ENCODE measurements at regions not wholly inside any gene's neighbourhood (a gene's known extent, or its start where the extent isn't known, plus 50 kb on each side); places are given as distances from the start of the nearest gene placed in this dataset.
A peak's percentile ranks its signal among the peaks of the same experiment; 100 is the strongest.

DNA sequence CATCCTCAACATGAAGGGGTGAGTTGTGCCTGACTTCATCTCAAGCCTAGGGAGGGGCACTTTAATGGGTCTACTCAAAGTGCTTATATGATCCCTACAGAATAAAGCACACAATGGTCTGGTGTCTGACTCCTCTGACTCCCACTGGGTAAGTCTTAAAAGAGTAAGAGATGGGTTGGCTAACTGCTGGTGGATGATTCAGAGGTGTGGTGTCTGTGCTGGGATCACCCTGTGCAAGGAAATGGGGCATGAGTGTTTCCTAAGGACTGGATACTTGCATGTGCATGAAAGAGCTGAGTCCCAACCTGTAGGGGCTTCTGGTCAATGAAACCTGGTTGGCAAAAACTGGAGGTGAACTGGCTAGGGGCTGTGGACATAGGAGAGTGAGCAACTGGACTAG, 158.8 kb downstream of the IL20RB start:
- Histone ChIP-seq H3K4me2 (replicated peaks; ENCODE audit: extremely low read depth, low read length, poor library complexity, severe bottlenecking) (no peak overlapping the region), H3K27ac (ENCODE audit: low read depth in 1 of 2, low read length in 2 of 2) (no peak overlapping the region), H3K79me2 (ENCODE audit: insufficient read depth, low read length) (no peaks in the 10 kb centered on the region), H3K36me3 (replicated peaks in 1 of 2; ENCODE audit: control insufficient read depth in 1 of 2, insufficient read depth in 2 of 2, low read length in 2 of 2) (no peaks in the 10 kb centered on the region), H4K20me1 (ENCODE audit: insufficient read depth, low read length) (no peaks in the 10 kb centered on the region), H3K9me3 (replicated peaks in 1 of 2; ENCODE audit: control insufficient read depth in 1 of 2, insufficient read depth in 1 of 2, low read length in 2 of 2) (no peaks in the 10 kb centered on the region), H3K4me3 (replicated peaks in 1 of 3; ENCODE audit: low read depth in 2 of 3, low read length in 3 of 3) (no peak overlapping the region), H2AFZ (ENCODE audit: insufficient read depth, low read depth, low read length, poor library complexity, severe bottlenecking) (no peak overlapping the region), H3K4me1 (ENCODE audit: control insufficient read depth in 1 of 2, insufficient read depth in 2 of 2, low read length in 2 of 2) (no peaks in the 10 kb centered on the region), H3K9ac (ENCODE audit: insufficient read depth, low read length, poor library complexity, severe bottlenecking) (no peak overlapping the region), H3K27me3 (ENCODE audit: control insufficient read depth in 2 of 2, insufficient read depth in 2 of 2, low read length in 2 of 2) (no peaks in the 10 kb centered on the region)
- DNase-seq, result no peak
- Mint-ChIP-seq H3K27me3 (ENCODE audit: low read depth in 3 of 3) (peaks cover 3 to 12% (median 5%) of the 10 kb centered on the region in 3 donors), H3K4me3 (no peak overlapping the region), H3K9me3 (no peaks in the 10 kb centered on the region), H3K27ac (no peak overlapping the region), H3K4me1 (no peaks in the 10 kb centered on the region), H3K36me3 (no peaks in the 10 kb centered on the region)
- TF ChIP-seq, protein P1, sequence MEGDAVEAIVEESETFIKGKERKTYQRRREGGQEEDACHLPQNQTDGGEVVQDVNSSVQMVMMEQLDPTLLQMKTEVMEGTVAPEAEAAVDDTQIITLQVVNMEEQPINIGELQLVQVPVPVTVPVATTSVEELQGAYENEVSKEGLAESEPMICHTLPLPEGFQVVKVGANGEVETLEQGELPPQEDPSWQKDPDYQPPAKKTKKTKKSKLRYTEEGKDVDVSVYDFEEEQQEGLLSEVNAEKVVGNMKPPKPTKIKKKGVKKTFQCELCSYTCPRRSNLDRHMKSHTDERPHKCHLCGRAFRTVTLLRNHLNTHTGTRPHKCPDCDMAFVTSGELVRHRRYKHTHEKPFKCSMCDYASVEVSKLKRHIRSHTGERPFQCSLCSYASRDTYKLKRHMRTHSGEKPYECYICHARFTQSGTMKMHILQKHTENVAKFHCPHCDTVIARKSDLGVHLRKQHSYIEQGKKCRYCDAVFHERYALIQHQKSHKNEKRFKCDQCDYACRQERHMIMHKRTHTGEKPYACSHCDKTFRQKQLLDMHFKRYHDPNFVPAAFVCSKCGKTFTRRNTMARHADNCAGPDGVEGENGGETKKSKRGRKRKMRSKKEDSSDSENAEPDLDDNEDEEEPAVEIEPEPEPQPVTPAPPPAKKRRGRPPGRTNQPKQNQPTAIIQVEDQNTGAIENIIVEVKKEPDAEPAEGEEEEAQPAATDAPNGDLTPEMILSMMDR (IDR thresholded peaks at IDR 0.05), result no peak
- intact Hi-C loops (cut with micrococcal nuclease), result no loop called here

DNA sequence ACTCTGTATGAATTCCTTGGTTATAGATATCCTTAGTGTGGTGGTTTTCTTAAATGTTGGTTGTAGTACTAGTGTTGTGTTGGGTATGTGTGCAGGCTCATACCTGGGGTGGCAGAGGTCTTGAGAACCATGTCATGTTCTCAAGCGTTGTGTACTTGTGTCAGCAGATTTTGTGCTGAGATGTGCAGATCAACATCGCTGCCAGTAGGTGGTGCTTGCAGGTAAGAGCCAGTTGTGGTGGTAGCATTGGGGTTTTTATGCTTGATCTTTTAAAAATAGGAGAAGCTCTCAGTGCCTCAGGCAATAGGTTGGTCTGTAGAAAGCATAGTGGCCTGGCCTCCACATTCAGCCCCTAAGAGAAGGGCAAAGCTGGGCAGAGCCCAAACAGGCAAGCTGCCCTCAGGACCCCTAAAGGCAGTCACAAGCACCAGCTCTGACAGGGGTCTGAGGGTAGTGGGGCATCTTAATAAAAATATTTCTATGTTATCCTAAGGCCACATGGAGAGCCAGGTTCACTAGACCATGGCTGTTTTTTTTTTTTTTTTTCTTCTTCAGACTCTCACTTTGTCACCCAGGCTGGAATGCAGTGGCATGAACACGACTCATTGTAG, 164.0 kb downstream of the IL20RB start:
- DNase-seq, result no peak
- H3K4me3 ChIP-seq (replicated peaks in 1 of 3; ENCODE audit: low read depth in 2 of 3, low read length in 3 of 3), result no peak overlapping the region
- Mint-ChIP-seq H3K9me3 (no peaks in the 10 kb centered on the region), H3K27me3 (ENCODE audit: low read depth in 3 of 3) (peaks cover 0 to 12% (median 5%) of the 10 kb centered on the region in 3 donors), H3K27ac (no peak overlapping the region), H3K4me3 (no peak overlapping the region), H3K36me3 (no peaks in the 10 kb centered on the region), H3K4me1 (no peaks in the 10 kb centered on the region)
- H3K4me2 ChIP-seq (replicated peaks; ENCODE audit: extremely low read depth, low read length, poor library complexity, severe bottlenecking), result no peak overlapping the region
- no peaks in the 10 kb centered on the region for H3K9me3 ChIP-seq (replicated peaks in 1 of 2; ENCODE audit: control insufficient read depth in 1 of 2, insufficient read depth in 1 of 2, low read length in 2 of 2)
- H3K79me2 ChIP-seq (ENCODE audit: insufficient read depth, low read length), result no peaks in the 10 kb centered on the region
- TF ChIP-seq, protein P1 (IDR thresholded peaks at IDR 0.05), result peak; percentile 31
- whole genome bisulfite sequencing (ENCODE audit: insufficient coverage), result 17% methylated on average over 2 of the region's 3 CpGs
- H3K27me3 ChIP-seq (ENCODE audit: control insufficient read depth in 2 of 2, insufficient read depth in 2 of 2, low read length in 2 of 2), result no peaks in the 10 kb centered on the region
- no peak overlapping the region for H2AFZ ChIP-seq (ENCODE audit: insufficient read depth, low read depth, low read length, poor library complexity, severe bottlenecking)
- intact Hi-C loops (cut with micrococcal nuclease), result no loop called here
- H4K20me1 ChIP-seq (ENCODE audit: insufficient read depth, low read length), result no peaks in the 10 kb centered on the region
- H3K27ac ChIP-seq (ENCODE audit: low read depth in 1 of 2, low read length in 2 of 2), result no peak overlapping the region
- no peaks in the 10 kb centered on the region for H3K4me1 ChIP-seq (ENCODE audit: control insufficient read depth in 1 of 2, insufficient read depth in 2 of 2, low read length in 2 of 2)
- H3K36me3 ChIP-seq (replicated peaks in 1 of 2; ENCODE audit: control insufficient read depth in 1 of 2, insufficient read depth in 2 of 2, low read length in 2 of 2), result no peaks in the 10 kb centered on the region
- H3K9ac ChIP-seq (ENCODE audit: insufficient read depth, low read length, poor library complexity, severe bottlenecking), result no peak overlapping the region

All from CD14-positive monocyte (primary cell).